RWPE2 (cell line): ENCODE measurements at regions not wholly inside any gene's neighbourhood (a gene's known extent, or its start where the extent isn't known, plus 50 kb on each side); places are given as distances from the start of the nearest gene placed in this dataset.

ENCODE experiments used
- ATAC-seq: fragments of 200-7000 bp; cut with Tn5 transposase; 3 replicates; pipeline ENCODE4 v1.9.1; 2021; ENCODE audit warnings: low read depth
- DNase-seq: peaks from one replicate; pipeline ENCODE4 v3.0.0-alpha.2; 2020; ENCODE audit warnings: low spot score
- H3K27ac ChIP-seq: fragments of 450-650 bp; 2 replicates; pipeline ENCODE4 v1.5.1; 2017; ENCODE audit warnings: mild to moderate bottlenecking; ENCODE audit not compliant: poor library complexity, severe bottlenecking
- H3K27me3 ChIP-seq: fragments of 250-450 bp; sonication (Bioruptor Pico); 2 replicates; pipeline ENCODE4 v1.5.1; 2021; ENCODE audit warnings: mild to moderate bottlenecking, moderate library complexity; ENCODE audit not compliant: insufficient read depth, poor library complexity, severe bottlenecking
- H3K36me3 ChIP-seq: fragments of 250-450 bp; sonication (Bioruptor Pico); 2 replicates; pipeline ENCODE4 v1.5.1; 2020; ENCODE audit warnings: low read depth, mild to moderate bottlenecking, moderate library complexity
- H3K4me1 ChIP-seq: fragments of 250-450 bp; sonication (Bioruptor Pico); 2 replicates; pipeline ENCODE4 v1.5.1; 2021; ENCODE audit warnings: mild to moderate bottlenecking, moderate library complexity; ENCODE audit not compliant: insufficient read depth, poor library complexity, severe bottlenecking
- H3K4me3 ChIP-seq: fragments of 250-450 bp; sonication (Bioruptor Pico); 2 replicates; pipeline ENCODE4 v1.5.1; 2021; ENCODE audit warnings: mild to moderate bottlenecking, moderate library complexity; ENCODE audit not compliant: severe bottlenecking
- H3K9me3 ChIP-seq: fragments of 250-450 bp; sonication (Bioruptor Pico); 2 replicates; pipeline ENCODE4 v1.5.1; 2021; ENCODE audit warnings: mild to moderate bottlenecking, moderate library complexity; ENCODE audit not compliant: severe bottlenecking
- CTCF ChIP-seq: fragments of 450-650 bp; IDR thresholded peaks from one replicate; pipeline ENCODE4 v1.5.1; 2017; ENCODE audit warnings: mild to moderate bottlenecking, moderate library complexity; ENCODE audit not compliant: poor library complexity, severe bottlenecking

GRCh38 chr2:60662781-60663180 lies 93.3 kb upstream of the PAPOLG start:
- Histone ChIP-seq H3K4me1 (no peaks in the 10 kb centered on the region), H3K4me3 (no peak overlapping the region), H3K27ac (no peak overlapping the region), H3K9me3 (no peaks in the 10 kb centered on the region), H3K36me3 (no peaks in the 10 kb centered on the region), H3K27me3 (no peaks in the 10 kb centered on the region)
- no peak for DNase-seq
- ATAC-seq: no peak
- no peak for TF ChIP-seq CTCF

DNA sequence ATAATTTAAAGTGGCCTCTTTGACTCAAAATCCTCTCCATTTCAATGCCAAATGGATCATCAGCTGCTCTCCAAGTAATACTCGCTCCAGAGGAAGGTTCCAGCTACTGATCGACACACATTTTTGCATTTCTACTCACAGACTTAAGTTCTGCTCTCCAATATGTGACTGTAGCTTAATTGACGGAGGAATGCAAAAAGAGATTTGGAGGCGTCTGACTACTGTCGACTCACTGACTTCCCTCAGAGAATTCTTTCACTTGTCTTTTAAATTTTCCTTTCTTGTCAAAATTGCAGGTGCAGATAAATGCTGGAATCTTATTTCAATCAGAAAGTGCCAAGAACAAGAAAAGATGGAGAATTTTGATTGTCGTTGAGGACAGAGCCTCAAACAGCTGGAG lies 84.1 kb upstream of the PAPOLG start:
- Histone ChIP-seq H3K36me3 (no peaks in the 10 kb centered on the region), H3K27ac (no peak overlapping the region), H3K27me3 (no peaks in the 10 kb centered on the region), H3K4me3 (no peak overlapping the region), H3K4me1 (no peaks in the 10 kb centered on the region), H3K9me3 (no peaks in the 10 kb centered on the region)
- DNase-seq (no peak), ATAC-seq (no peak)
- TF ChIP-seq CTCF: no peak

DNA sequence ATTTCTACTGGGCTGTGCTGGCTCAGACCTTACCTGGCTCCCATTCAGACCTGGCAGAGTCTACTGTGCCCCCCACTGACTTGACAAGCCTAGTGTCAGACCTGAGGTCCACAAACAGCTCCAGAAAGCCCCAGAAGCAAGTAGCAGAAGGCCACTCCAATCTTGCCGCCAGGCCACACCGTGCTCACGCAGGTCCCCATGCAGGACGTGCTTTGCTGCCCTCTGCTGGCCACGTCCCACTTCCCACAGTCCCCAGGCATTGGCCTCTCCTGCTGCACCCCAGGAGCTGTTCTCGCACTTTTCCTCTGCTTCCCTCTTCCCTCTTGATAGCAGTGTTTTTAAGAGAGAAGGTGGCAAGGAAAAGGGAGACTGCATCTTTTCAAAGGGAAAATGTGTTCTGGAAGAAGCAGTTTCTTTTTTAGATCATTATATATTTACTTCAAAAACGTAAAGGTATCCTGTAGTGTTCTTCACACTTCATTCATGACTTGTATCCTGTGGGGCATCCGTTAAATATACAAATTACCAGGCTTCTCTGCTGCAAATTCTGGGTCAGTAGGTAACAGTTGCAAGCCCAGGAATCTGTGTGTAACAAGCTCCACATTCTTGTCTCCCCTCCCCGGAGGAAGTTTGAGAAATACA lies 81.4 kb upstream of the PAPOLG start:
- TF ChIP-seq CTCF: peak; percentile 96
- ATAC-seq: peak; percentile 100
- Histone ChIP-seq H3K4me1 (no peaks in the 10 kb centered on the region), H3K9me3 (no peaks in the 10 kb centered on the region), H3K36me3 (no peaks in the 10 kb centered on the region), H3K27me3 (peaks cover 15% of the 10 kb centered on the region), H3K4me3 (no peak overlapping the region), H3K27ac (no peak overlapping the region)
- peak; percentile 72 for DNase-seq

DNA sequence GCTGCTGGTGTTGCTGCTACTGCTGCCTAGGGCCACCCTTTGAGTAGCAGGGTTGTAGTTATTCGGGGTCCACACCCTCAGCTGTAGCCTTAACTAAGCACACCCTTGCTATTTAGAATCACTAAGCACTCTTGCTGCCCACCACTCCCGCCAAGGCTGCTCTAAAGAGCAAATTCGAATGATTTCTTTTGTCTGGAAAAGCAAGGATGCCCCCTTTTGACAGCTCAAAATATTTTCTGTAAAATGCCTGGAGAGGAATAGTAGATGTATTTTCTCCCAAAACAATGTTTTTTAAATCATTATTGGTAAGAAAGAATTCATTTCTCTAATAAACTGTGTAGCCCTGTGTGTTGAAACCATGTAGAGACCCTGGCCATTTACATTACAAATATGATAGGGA lies 80.8 kb upstream of the PAPOLG start:
- no peaks in the 10 kb centered on the region for H3K36me3 ChIP-seq
- no peak overlapping the region for H3K27ac ChIP-seq
- ATAC-seq (no peak), DNase-seq (no peak)
- no peaks in the 10 kb centered on the region for H3K4me1 ChIP-seq
- H3K27me3 ChIP-seq: peaks cover 22% of the 10 kb centered on the region
- no peak overlapping the region for H3K4me3 ChIP-seq
- no peak for TF ChIP-seq CTCF
- H3K9me3 ChIP-seq: no peaks in the 10 kb centered on the region

GRCh38 chr2:60676706-60677330 lies 79.2 kb upstream of the PAPOLG start:
- no peaks in the 10 kb centered on the region for H3K9me3 ChIP-seq
- no peak overlapping the region for H3K27ac ChIP-seq
- no peak overlapping the region for H3K4me3 ChIP-seq
- H3K4me1 ChIP-seq: no peaks in the 10 kb centered on the region
- TF ChIP-seq CTCF: no peak
- H3K36me3 ChIP-seq: no peaks in the 10 kb centered on the region
- ATAC-seq: no peak
- H3K27me3 ChIP-seq: peaks cover 24% of the 10 kb centered on the region
- DNase-seq: no peak
